ENCODE measurements at regions not wholly inside any gene's neighbourhood (a gene's known extent, or its start where the extent isn't known, plus 50 kb on each side); places are given as distances from the start of the nearest gene placed in this dataset.
"Not testable (repeated sequence)": the region's sequence is repeated elsewhere in the genome, so short reads cannot be mapped to it uniquely, and the experiment has no call there.

DNA sequence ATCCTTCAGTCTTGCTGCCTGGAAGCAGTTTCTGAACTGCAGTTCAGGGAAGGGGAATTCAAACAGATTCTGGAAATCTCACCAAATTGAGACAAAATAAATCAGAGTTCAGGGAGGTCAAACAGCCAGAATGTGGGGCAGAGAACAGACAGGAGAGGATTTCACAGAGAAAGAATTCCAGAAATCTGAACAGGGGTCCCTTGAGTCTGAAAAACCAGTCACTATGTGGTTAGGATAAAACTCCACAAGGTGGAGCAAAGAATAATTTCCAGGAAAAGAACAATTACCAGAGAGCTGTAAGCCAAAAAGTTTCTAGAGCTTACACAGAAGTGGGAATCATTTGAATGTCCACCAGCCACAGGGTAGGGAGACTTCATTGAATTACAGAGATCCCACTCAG lies 84.7 kb downstream of the URB2 start:
- no peak for DNase-seq

- no peak for DNase-seq
Observed at GRCh38 chr1:229714306-229714705, 88.3 kb downstream of the URB2 start.

- no peak for DNase-seq
Observed at GRCh38 chr1:229714964-229715603, 89.0 kb downstream of the URB2 start.

- DNase-seq = no peak
Observed at GRCh38 chr1:229716069-229716468, 90.0 kb downstream of the URB2 start.

DNA sequence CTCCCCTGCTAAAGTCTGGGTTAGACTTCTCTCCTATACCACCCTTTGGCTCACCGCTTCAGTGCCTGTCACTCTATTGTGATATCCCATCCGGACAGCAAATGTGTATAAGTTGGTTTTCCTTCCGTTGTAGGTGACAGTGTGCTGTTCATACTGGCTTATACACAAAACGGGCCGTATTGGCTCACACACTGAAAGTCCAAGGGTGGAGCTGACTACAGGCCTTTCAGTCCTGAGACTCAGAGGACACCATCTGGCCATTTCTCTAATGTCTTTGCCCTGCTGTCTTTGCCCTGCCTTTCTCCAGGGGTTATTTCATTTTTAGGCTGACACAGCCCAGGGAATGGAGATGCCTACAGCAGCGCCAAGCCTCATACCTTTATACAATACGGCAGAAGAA lies 90.7 kb downstream of the URB2 start:
- no peak for DNase-seq

DNA sequence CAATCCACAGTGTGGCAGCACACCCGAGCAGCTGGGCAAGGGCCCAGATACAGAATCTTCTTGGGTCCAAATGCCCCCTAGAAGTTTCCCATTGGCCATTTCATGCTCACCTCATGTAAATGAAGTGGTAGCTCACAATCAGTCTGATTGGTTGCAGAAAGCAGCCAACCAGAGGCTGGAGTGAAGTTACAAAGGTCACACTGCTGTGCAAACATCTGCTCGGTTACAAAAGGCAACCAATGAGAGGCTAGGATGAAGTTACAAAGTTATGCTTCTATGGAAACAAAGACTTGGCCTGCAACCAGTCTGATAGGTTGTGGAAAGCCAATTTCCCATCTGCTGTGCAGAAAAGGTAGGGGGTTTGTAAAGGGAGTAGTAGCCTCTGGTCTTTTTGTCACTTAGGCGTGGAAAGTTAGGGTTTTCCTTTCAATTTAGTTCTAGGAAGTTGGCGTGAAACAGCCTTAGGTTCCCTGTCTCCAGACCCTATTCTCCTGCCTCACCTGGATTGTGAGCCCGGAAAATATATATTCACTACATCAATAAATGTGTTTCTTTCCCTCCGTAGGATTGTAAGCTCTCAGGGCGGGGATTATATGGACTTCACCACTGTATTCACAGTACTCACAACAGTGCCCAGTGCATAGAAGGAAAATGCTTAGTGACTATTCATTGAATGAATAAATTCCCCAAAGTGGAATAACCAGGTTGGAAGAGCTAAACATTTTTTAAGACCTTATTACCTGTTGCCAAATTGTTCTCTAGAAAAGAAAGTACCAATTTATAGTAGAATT lies 91.9 kb downstream of the URB2 start:
- DNase-seq = peak; percentile 30

GRCh38 chr1:229726061-229726460 lies 100.0 kb downstream of the URB2 start:
- DNase-seq = no peak

GRCh38 chr1:229729916-229730315 lies 103.9 kb downstream of the URB2 start:
- DNase-seq = no peak

DNA sequence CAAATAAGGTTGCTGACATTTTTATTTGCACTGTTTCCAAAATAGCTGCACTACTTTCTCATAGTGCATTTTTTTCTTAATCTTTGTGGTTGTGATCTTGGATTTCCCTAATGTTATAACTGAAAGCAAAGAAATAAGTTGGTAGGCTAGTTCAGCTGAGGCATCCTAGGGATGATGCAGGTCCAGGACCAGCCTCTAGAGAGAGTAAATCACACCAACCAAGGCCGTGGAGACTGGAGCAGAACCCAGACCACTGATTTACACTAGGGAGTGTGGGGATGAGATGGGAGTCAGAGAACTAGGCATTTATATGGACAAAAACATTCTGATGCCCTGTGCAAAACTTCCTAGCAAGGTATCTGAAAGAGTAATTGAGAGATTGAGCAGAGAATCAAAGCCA lies 104.5 kb downstream of the URB2 start:
- no peak for DNase-seq

DNA sequence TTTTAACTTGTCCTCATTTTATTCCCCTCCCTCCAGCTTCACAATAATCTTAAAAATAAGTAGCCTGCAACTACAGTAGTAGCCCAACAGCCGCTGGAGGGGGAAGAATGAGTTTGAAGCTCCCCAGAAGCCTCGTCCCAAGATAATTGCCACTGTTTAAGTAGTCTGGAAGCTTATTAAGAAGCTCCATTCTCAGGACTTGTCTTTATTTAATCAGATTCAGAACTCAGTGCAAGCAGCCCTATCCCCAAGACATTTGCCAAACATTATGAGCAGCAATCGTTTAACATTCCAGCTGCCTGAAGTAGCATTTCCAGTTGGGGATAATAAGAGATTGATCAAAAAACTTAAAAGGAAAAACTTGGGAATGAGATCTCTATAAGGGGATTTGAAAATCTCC lies 106.0 kb downstream of the URB2 start:
- no peak for DNase-seq

DNA sequence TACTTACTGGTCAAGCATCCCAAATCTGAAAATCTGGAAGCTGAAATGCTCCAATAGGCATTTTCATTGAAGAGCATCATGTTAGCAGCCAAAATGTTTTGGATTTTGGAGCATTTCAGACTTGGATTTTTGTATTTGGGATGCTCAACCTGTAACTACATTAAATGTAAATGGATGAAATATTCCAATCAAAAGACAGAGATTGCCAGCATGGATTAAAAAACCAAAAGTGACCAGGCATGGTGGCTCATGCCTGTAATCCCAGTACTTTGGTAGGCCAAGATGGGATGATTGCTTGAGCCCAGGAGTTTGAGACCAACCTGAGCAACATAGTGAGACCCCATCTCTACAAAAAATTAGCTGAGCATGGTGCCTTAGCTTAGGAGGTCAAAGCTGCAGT lies 110.3 kb downstream of the URB2 start:
- DNase-seq = no peak

- DNase-seq = not testable (repeated sequence)
Observed at GRCh38 chr1:229742614-229743013, 116.6 kb downstream of the URB2 start.

- no peak for DNase-seq
Observed at GRCh38 chr1:229749992-229750391, 123.9 kb downstream of the URB2 start.

GRCh38 chr1:229751610-229752009 lies 125.6 kb downstream of the URB2 start:
- no peak for DNase-seq

GRCh38 chr1:229752679-229753078 lies 126.6 kb downstream of the URB2 start:
- no peak for DNase-seq

DNA sequence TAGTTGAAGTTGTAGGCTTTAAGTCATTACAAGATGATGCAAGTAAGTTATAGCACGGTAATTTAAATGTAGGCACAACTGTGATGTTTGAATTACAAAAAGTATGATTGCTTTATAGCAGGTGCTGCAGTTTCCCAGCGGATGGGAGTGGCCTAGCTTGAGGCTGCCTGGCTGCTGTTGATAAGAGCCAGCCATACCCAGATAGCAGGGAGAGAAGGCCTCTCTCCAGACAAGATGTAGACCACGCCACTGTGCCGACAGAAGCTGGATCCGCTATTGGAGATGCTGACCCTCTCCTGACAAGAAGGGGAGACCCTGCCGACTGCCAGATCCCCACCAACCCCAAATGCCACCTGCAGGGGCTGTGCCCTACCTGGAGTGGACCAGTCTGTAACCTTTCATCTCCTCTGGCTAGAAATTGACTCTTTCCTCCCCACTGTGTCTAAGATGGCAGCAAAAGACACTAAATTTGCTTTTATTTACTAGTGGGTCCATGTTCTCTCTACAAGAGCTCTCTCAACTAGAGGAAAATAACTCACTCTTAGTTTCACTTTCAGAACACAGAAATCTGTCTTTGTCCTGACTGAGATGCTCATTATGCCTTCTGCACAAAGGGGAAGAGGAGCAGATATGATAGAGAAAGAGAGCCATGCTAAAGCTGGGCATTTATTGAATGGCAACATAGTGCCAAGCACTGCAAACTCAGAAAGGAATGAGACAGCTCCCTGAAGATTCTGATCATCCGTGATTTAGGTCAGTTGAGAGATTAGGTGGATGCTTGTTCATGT lies 127.9 kb downstream of the URB2 start:
- no peak for DNase-seq

DNA sequence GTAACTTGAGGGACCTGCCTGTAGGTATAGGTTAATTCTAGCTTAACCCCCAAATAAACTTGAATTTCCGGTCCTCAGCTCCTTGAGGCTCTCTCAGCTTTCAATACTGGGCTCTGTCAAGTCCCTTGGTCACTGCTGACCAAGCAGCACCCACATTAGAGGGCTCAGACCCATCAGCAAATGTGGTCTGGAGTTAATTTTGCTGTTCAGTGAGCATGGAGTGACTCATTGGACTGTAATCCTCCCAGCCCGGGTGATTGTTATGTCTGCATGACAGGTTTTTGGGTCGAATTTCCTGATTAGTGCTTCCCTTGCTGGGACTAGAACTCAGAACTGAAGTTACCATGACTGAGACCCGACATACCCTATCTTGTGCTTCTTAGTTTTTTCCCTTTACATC lies 130.6 kb downstream of the URB2 start:
- no peak for DNase-seq

- no peak for DNase-seq
Observed at GRCh38 chr1:229757226-229757625, 131.2 kb downstream of the URB2 start.

DNA sequence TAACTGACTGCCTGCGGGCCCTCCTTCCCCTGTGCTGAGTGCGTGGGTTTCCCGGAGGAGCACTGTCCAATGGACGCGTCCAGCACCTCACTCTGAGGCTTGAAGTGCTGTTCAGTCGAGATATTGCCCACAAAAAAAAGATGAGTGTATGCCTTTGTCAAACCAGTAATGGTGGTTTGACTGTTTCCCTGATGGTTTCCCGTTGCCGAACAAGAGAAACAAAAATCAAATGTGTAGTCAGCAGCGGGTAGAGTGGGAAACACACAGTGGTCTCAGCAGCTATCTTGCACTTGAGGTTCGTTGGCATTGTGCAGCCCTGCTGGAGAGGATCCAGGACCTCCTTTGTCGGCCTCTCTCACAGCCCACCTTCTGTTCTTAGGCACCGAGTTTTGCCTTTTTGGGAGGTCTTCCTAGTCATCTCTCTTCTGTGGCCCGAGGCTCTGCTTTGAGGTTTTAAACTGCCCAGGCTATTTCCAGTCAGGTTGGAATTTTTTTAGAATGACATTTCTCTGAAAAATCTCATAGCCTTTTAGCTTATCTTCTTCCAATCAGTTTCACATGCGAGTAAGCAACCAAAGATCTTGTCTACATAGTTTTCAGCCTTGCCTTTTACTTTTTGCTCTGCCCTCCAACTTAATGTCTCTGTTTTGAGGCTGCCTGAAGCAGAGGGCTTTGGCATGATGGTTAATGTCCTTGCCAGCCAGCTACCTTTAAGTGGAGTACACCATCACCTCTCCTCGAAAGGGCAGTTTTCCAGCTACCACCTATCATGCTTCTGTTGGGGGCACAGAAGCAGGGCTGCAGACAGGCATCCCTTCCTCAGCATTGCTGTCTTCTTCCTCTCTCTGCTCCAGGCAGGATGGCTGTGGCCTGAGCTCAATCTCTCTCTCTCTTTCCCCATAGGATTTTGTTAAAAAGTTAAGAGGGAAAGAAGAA lies 132.3 kb downstream of the URB2 start:
- DNase-seq = no peak

DNA sequence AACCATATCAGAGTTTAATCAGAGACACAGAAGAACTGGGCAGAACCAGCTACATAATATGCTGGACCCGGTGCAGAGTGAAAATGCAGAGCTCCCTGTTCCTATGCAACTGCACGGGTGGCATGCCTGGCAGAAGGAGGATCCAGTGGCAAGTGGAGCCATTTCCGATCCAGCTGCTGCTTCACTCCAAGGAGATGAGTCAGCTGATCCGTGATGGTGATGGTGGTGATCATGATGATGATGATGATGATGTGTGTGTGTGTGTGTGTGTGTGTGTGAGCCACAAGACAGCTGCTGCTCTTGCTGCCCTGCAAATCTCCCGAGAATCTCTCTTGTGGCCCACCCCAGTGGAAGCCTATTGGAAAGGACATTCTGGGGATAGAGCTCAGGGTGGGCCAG lies 133.0 kb downstream of the URB2 start:
- no peak for DNase-seq

DNA sequence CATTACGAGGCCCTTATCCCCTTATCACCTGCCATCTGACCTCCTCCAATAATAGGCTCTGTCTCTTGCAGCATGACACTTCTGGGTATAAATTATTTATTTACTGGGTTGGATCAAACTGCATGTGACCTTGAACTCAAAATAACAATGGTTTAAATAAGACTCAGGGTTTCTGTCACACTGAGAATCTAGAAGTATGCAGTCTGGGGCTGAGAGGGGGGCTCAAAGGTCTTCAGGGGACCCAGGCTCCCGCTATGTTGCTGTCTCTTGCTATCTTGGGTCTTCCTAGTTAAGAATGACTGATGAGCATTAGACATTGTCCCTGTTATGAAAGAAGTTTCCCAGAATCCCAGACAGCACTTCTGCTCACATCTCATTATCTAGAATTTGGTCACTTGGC lies 133.5 kb downstream of the URB2 start:
- no peak for DNase-seq

DNA sequence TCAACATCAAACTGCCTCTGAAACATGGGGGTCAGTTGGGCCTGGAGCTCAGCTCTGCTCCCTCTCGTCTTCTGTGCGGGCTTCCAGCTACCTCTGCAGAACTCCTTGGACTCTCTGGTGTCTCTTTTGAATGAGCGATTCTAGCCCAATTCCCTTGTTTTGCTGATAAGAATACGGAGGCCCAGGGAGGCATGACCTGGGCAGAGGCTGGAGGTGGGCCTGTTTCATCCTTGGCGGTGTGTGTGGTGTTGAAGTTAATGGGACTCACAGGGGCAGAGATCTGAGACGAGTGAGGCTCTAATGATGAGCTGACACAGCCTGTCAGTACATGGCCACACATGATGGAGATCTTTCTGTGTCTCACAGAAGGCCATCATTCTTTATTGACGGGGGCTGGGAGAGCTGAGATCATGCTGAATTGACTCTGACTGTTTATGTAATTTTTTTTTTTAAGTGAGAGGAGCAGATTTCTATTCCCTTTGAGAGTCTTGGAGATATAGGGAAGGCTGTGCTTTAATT lies 134.5 kb downstream of the URB2 start:
- no peak for DNase-seq

DNA sequence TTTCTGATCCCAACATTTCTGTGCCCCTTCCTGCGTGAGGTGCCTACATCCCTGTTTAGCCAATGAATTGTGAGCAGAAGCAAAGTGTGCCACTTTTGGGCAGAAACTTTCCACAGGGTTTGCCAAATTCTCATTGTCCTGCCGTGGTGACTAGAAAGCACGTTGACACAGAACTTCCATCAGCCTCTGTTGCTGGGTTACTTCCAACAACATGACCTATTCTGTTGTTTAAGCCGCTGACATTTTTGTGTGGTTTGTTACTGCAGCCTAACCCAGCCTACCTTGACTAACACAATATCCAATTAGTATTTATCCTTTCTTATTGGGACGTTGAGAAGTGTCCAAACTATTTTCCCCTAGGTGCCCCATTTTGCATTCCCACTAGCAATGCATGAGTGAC lies 136.8 kb downstream of the URB2 start:
- DNase-seq = no peak

Data from NCI-H2171 (cell line).